ENCODE measurements at regions not wholly inside any gene's neighbourhood (a gene's known extent, or its start where the extent isn't known, plus 50 kb on each side); places are given as distances from the start of the nearest gene placed in this dataset.

DNA sequence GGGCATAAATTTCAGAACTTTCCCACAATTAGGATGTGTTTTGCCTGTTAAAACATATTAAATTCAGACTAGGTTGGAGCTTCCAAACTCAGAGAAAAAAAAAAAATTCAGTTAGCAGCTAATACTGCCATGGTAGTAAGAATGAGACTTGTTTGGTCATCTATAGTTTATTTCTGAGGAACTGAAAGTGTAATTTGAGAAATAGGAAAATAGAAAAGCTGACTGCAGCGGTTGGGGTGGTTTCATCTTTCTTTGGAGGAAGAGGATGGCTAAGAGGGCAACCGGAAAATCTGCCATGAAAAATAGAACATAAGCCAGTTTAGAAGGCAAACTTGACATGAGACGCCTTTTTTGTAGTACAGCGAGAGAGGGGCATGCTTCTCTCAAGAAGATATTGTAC is 371.2 kb upstream of the ROBO2 start:
- Histone ChIP-seq H3K4me3 (no peak overlapping the region), H3K27ac (no peak overlapping the region), H3K9me3 (no peaks in the 10 kb centered on the region), H3K36me3 (no peaks in the 10 kb centered on the region), H3K4me1 (no peaks in the 10 kb centered on the region), H3K27me3 (no peaks in the 10 kb centered on the region)
- WGBS, 4 donors = 87 to 93% (median 89%) methylated on average over 4 of the region's 4 CpGs
- no peak for DNase-seq
- TF ChIP-seq POLR2A (IDR thresholded peaks at IDR 0.05) = no peak
- TF ChIP-seq, protein P1, sequence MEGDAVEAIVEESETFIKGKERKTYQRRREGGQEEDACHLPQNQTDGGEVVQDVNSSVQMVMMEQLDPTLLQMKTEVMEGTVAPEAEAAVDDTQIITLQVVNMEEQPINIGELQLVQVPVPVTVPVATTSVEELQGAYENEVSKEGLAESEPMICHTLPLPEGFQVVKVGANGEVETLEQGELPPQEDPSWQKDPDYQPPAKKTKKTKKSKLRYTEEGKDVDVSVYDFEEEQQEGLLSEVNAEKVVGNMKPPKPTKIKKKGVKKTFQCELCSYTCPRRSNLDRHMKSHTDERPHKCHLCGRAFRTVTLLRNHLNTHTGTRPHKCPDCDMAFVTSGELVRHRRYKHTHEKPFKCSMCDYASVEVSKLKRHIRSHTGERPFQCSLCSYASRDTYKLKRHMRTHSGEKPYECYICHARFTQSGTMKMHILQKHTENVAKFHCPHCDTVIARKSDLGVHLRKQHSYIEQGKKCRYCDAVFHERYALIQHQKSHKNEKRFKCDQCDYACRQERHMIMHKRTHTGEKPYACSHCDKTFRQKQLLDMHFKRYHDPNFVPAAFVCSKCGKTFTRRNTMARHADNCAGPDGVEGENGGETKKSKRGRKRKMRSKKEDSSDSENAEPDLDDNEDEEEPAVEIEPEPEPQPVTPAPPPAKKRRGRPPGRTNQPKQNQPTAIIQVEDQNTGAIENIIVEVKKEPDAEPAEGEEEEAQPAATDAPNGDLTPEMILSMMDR (IDR thresholded peaks at IDR 0.05) = no peak
- intact Hi-C loops (cut with DNase I) = no loop called here
- ATAC-seq = no peak

DNA sequence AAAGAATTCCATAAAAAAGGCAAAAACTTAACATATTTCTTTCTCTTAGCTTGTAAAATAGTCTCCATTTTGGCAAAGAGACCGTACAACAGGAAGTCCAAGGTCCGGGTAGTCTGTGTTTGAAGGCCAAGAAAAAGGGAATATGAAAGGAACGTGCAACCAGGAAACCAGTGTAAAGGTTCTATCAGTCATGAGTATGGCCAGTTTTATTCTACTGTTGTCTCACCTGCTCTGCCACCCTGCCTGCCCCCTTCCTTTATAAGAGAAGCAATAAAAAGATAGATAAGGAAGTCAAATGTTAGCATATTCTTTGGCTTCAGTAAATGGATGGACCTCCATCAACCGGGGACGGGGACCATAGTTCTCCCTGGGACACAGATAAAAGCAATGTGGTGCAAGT is 370.6 kb upstream of the ROBO2 start:
- H3K9me3 ChIP-seq = no peaks in the 10 kb centered on the region
- H3K36me3 ChIP-seq = no peaks in the 10 kb centered on the region
- intact Hi-C loops (cut with DNase I) = no loop called here
- DNase-seq = no peak
- no peak overlapping the region for H3K27ac ChIP-seq
- H3K4me3 ChIP-seq = no peak overlapping the region
- H3K4me1 ChIP-seq = no peaks in the 10 kb centered on the region
- H3K27me3 ChIP-seq = no peaks in the 10 kb centered on the region
- 76 to 85% (median 81%) methylated on average over 5 of the region's 5 CpGs for WGBS, 4 donors
- no peak for ATAC-seq
- no peak for TF ChIP-seq POLR2A (IDR thresholded peaks at IDR 0.05)
- TF ChIP-seq, protein P1 (IDR thresholded peaks at IDR 0.05) = no peak

DNA sequence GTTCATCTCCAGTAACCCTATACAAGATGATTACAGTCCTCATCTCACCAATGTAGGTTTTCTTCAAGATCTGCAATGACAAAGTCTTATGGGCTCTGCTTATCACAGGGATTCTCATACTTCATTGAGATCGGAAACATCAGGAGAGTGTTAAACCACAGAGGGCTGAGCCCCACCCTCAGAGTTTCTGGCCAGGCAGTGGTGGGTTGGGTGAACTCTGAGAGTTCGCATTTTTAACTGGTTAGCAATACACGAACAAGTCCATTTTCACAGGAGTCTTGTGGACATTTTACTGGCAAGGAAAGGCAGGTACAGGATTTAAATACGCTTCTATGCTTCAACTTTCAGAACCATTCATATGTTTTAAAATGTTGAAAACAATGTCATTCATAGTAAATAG is 366.7 kb upstream of the ROBO2 start:
- intact Hi-C loops (cut with DNase I) = no loop called here
- TF ChIP-seq, protein P1 (IDR thresholded peaks at IDR 0.05) = no peak
- no peak for TF ChIP-seq POLR2A (IDR thresholded peaks at IDR 0.05)
- Histone ChIP-seq H3K9me3 (no peaks in the 10 kb centered on the region), H3K27ac (no peak overlapping the region), H3K4me3 (no peak overlapping the region), H3K36me3 (no peaks in the 10 kb centered on the region), H3K4me1 (no peaks in the 10 kb centered on the region), H3K27me3 (no peaks in the 10 kb centered on the region)
- 57 to 67% (median 64%) methylated on average over 4 of the region's 4 CpGs for WGBS, 4 donors
- no peak for ATAC-seq
- DNase-seq = no peak

DNA sequence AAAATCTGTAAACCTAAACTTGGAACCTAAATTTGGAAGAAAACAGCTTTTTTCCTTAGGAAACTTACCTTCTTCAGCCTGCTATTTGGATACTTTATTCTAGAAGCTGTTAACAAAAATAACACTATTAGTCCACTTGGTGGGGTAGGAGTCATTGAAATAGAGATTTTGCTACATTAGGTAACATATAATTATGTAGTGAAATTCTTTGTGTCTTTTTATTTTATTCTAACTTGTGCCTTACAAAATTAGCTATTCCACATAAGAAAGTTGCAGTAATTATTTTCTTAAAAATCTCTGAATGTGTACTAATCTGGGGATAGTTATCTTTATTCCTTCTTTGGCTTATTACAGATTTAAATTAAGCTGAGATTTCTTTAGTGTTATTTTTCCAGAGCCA is 360.4 kb upstream of the ROBO2 start:
- no peak for TF ChIP-seq POLR2A (IDR thresholded peaks at IDR 0.05)
- TF ChIP-seq, protein P1 (IDR thresholded peaks at IDR 0.05) = no peak
- intact Hi-C loops (cut with DNase I) = no loop called here

More for the DNA sequence above, 360.4 kb upstream of the ROBO2 start:
- Histone ChIP-seq H3K27me3 (no peaks in the 10 kb centered on the region), H3K36me3 (no peaks in the 10 kb centered on the region), H3K4me3 (no peak overlapping the region), H3K9me3 (no peaks in the 10 kb centered on the region), H3K4me1 (no peaks in the 10 kb centered on the region), H3K27ac (no peak overlapping the region)
- no peak for DNase-seq
- ATAC-seq = no peak
